Esophagus muscularis mucosa (tissue), 3 donors: ENCODE measurements at regions not wholly inside any gene's neighbourhood (a gene's known extent, or its start where the extent isn't known, plus 50 kb on each side); places are given as distances from the start of the nearest gene placed in this dataset.

ENCODE experiments used
- CTCF ChIP-seq, 3 experiments: fragments of 200-600 bp in 2 of 3; fragments of 450-650 bp in 1 of 3; sonication (generic) in 2 of 3; IDR thresholded peaks; one replicate each; pipeline ENCODE4 v1.5.1; 2017 to 2019; ENCODE audit warnings: antibody characterized with exemption in 3 of 3, mild to moderate bottlenecking in 2 of 3, moderate library complexity in 1 of 3
- POLR2A ChIP-seq: fragments of 450-650 bp; IDR thresholded peaks from one replicate; pipeline ENCODE4 v1.6.1; 2017; ENCODE audit warnings: antibody characterized with exemption, moderate library complexity, mild to moderate bottlenecking, low read depth
- POLR2AphosphoS5 ChIP-seq, 2 donors: sonication (generic); formaldehyde crosslinking; IDR thresholded peaks; one replicate each; pipeline ENCODE4 v1.6.1; 2017; ENCODE audit warnings: antibody characterized with exemption in 2 of 2

- TF ChIP-seq CTCF (IDR thresholded peaks at IDR 0.05) (no peak), POLR2A (no peak), POLR2AphosphoS5 (IDR thresholded peaks at IDR 0.05) (no peak)
Observed at GRCh38 chr10:52956461-52956860, 183.9 kb upstream of the MBL2 start.
